ENCODE measurements at regions not wholly inside any gene's neighbourhood (a gene's known extent, or its start where the extent isn't known, plus 50 kb on each side); places are given as distances from the start of the nearest gene placed in this dataset.
A peak's percentile ranks its signal among the peaks of the same experiment; 100 is the strongest.

DNA sequence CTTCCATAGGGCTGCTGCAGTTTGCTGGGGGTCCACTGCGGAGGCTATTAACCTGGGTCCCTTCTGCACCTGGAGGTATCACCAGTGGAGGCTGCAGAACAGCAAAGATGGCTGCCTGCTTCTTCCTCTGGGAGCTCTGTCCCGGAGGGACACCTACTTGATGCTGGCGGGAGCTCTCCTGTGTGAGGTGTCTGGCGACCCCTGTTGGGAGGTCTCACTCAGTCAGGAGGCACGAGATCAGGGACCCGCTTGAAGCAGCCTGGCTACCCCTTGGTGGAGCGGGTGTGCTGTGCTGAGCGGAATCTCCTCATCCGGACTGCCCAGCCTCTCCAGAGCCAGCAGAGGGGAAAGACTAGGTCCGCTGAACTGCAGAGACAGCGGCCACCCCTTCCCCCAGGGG is 56.0 kb upstream of the CTXND1 start:
- Histone ChIP-seq H3K27me3 (ENCODE audit: insufficient read depth, low read depth, low read length) (no peaks in the 10 kb centered on the region), H3K4me2 (ENCODE audit: low read length) (no peak overlapping the region), H3F3A (ENCODE audit: insufficient read depth, low read length, poor library complexity, severe bottlenecking) (no peaks in the 10 kb centered on the region), H4K20me1 (ENCODE audit: insufficient read depth) (no peaks in the 10 kb centered on the region), H3K27ac (ENCODE audit: low read length) (no peak overlapping the region), H2AFZ (ENCODE audit: low read depth, low read length) (no peak overlapping the region), H3K79me2 (replicated peaks; ENCODE audit: insufficient read depth, low read length) (no peaks in the 10 kb centered on the region), H3K36me3 (ENCODE audit: insufficient read depth, low read length) (no peaks in the 10 kb centered on the region), H3K9me3 (ENCODE audit: low read length) (no peaks in the 10 kb centered on the region), H3K9me2 (ENCODE audit: insufficient read depth, low read length) (no peaks in the 10 kb centered on the region), H3K4me3 (ENCODE audit: low read length) (no peak overlapping the region), H3K9ac (ENCODE audit: low read length) (no peak overlapping the region)
- TF ChIP-seq SMC3 (conservative IDR thresholded peaks at IDR 0.05; ENCODE audit: poor library complexity) (no peak), RAD21 (conservative IDR thresholded peaks at IDR 0.05) (no peak), EP300 (conservative IDR thresholded peaks at IDR 0.05; ENCODE audit: poor library complexity, severe bottlenecking) (no peak), MXI1 (conservative IDR thresholded peaks at IDR 0.05; ENCODE audit: poor library complexity, severe bottlenecking) (no peak), POLR2AphosphoS5 (IDR thresholded peaks at IDR 0.05) (no peak), TAF1 (IDR thresholded peaks at IDR 0.05; ENCODE audit: low read depth) (no peak), EZH2 (IDR thresholded peaks at IDR 0.05; ENCODE audit: borderline replicate concordance, insufficient read depth, low read length, poor library complexity, severe bottlenecking) (no peak)
- TF ChIP-seq, protein P1, sequence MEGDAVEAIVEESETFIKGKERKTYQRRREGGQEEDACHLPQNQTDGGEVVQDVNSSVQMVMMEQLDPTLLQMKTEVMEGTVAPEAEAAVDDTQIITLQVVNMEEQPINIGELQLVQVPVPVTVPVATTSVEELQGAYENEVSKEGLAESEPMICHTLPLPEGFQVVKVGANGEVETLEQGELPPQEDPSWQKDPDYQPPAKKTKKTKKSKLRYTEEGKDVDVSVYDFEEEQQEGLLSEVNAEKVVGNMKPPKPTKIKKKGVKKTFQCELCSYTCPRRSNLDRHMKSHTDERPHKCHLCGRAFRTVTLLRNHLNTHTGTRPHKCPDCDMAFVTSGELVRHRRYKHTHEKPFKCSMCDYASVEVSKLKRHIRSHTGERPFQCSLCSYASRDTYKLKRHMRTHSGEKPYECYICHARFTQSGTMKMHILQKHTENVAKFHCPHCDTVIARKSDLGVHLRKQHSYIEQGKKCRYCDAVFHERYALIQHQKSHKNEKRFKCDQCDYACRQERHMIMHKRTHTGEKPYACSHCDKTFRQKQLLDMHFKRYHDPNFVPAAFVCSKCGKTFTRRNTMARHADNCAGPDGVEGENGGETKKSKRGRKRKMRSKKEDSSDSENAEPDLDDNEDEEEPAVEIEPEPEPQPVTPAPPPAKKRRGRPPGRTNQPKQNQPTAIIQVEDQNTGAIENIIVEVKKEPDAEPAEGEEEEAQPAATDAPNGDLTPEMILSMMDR (IDR thresholded peaks at IDR 0.05; ENCODE audit: poor library complexity, severe bottlenecking), result no peak
- TF ChIP-seq, protein P2, sequence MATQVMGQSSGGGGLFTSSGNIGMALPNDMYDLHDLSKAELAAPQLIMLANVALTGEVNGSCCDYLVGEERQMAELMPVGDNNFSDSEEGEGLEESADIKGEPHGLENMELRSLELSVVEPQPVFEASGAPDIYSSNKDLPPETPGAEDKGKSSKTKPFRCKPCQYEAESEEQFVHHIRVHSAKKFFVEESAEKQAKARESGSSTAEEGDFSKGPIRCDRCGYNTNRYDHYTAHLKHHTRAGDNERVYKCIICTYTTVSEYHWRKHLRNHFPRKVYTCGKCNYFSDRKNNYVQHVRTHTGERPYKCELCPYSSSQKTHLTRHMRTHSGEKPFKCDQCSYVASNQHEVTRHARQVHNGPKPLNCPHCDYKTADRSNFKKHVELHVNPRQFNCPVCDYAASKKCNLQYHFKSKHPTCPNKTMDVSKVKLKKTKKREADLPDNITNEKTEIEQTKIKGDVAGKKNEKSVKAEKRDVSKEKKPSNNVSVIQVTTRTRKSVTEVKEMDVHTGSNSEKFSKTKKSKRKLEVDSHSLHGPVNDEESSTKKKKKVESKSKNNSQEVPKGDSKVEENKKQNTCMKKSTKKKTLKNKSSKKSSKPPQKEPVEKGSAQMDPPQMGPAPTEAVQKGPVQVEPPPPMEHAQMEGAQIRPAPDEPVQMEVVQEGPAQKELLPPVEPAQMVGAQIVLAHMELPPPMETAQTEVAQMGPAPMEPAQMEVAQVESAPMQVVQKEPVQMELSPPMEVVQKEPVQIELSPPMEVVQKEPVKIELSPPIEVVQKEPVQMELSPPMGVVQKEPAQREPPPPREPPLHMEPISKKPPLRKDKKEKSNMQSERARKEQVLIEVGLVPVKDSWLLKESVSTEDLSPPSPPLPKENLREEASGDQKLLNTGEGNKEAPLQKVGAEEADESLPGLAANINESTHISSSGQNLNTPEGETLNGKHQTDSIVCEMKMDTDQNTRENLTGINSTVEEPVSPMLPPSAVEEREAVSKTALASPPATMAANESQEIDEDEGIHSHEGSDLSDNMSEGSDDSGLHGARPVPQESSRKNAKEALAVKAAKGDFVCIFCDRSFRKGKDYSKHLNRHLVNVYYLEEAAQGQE (IDR thresholded peaks at IDR 0.05; ENCODE audit: borderline replicate concordance), result no peak

DNA sequence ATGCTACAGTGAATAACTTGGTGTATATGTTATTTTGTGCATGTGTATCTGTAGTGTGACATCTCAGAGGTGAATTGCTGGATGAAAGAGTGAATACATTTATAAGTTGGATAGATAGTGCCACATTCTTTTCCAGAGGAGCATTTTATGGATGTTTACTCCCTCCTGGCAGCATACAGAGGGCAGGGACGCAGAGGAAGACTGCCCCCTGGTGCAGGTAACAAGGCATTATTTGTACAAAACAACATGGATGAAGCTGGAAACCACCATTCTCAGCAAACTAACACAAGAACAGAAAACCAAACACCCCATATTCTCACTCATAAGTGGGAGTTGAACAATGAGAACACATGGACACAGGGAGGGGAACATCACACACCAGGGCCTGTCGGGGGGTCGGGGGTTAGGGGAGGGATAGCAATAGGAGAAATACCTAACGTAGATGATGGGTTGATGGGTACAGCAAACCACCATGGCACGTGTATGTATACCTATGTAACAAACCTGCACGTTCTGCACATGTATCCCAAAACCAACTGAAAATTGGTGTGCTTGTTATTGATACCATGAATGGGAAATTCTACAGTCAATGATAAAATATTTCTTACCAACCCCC is 57.9 kb upstream of the CTXND1 start:
- H3K79me2 ChIP-seq (replicated peaks; ENCODE audit: insufficient read depth, low read length), result no peaks in the 10 kb centered on the region
- H3K9ac ChIP-seq (ENCODE audit: low read length), result no peak overlapping the region
- no peaks in the 10 kb centered on the region for H3K9me3 ChIP-seq (ENCODE audit: low read length)
- H3K27ac ChIP-seq (ENCODE audit: low read length), result no peak overlapping the region
- H3F3A ChIP-seq (ENCODE audit: insufficient read depth, low read length, poor library complexity, severe bottlenecking), result no peaks in the 10 kb centered on the region
- H3K4me3 ChIP-seq (ENCODE audit: low read length), result no peak overlapping the region
- TF ChIP-seq MXI1 (conservative IDR thresholded peaks at IDR 0.05; ENCODE audit: poor library complexity, severe bottlenecking) (no peak), RAD21 (conservative IDR thresholded peaks at IDR 0.05) (peak; percentile 55), SMC3 (conservative IDR thresholded peaks at IDR 0.05; ENCODE audit: poor library complexity) (peak; percentile 56)
- TF ChIP-seq, protein P2 (IDR thresholded peaks at IDR 0.05; ENCODE audit: borderline replicate concordance), result no peak
- TF ChIP-seq, protein P1 (IDR thresholded peaks at IDR 0.05; ENCODE audit: poor library complexity, severe bottlenecking), result peak; percentile 50
- no peaks in the 10 kb centered on the region for H3K9me2 ChIP-seq (ENCODE audit: insufficient read depth, low read length)
- H2AFZ ChIP-seq (ENCODE audit: low read depth, low read length), result no peak overlapping the region
- no peaks in the 10 kb centered on the region for H3K27me3 ChIP-seq (ENCODE audit: insufficient read depth, low read depth, low read length)
- no peaks in the 10 kb centered on the region for H3K36me3 ChIP-seq (ENCODE audit: insufficient read depth, low read length)
- no peaks in the 10 kb centered on the region for H4K20me1 ChIP-seq (ENCODE audit: insufficient read depth)
- no peak overlapping the region for H3K4me2 ChIP-seq (ENCODE audit: low read length)

Data from neural cell (in vitro differentiated cells).